ENCODE measurements at regions not wholly inside any gene's neighbourhood (a gene's known extent, or its start where the extent isn't known, plus 50 kb on each side); places are given as distances from the start of the nearest gene placed in this dataset.

GRCh38 chr10:3963191-3963673 is 178.2 kb upstream of the KLF6 start:
- no peak overlapping the region for H3K27ac Mint-ChIP-seq (ENCODE audit: unreplicated experiment)
- no peak for TF ChIP-seq CTCF (IDR thresholded peaks at IDR 0.05; ENCODE audit: insufficient read depth in 1 of 2, low read depth in 1 of 2, low read length in 1 of 2, severe bottlenecking in 1 of 2, unreplicated experiment in 1 of 2)
- no peaks in the 10 kb centered on the region for H3K27me3 Mint-ChIP-seq (ENCODE audit: insufficient read depth, unreplicated experiment)
- no peaks in the 10 kb centered on the region for H3K36me3 Mint-ChIP-seq (ENCODE audit: insufficient read depth, unreplicated experiment)
- no peaks in the 10 kb centered on the region for H3K4me1 ChIP-seq
- peaks cover 12% of the 10 kb centered on the region for H3K9me3 Mint-ChIP-seq (ENCODE audit: unreplicated experiment)
- intact Hi-C loops (cut with micrococcal nuclease; ENCODE audit: unreplicated experiment) = no loop called here
- DNase-seq = no peak
- H3K4me3 Mint-ChIP-seq (ENCODE audit: unreplicated experiment) = no peak overlapping the region
- peaks cover 8% of the 10 kb centered on the region for H3K4me1 Mint-ChIP-seq (ENCODE audit: low read depth, unreplicated experiment)
- H3K27me3 ChIP-seq (replicated peaks; ENCODE audit: control insufficient read depth, insufficient read depth, low read length) = no peaks in the 10 kb centered on the region
- no peaks in the 10 kb centered on the region for H3K9me3 ChIP-seq
- BruUV-seq (replicated peaks) = no TSS peak
- ChIA-PET CTCF (interaction anchor here (0.6 kb wide), 1 partner anchor 33 kb away, joined by 3 read pairs; no protein-coding TSS in a partner anchor), POLR2A (no interaction called here)
- H3K4me3 ChIP-seq (ENCODE audit: low read depth, low read length) = no peak overlapping the region
- H3K36me3 ChIP-seq (ENCODE audit: control insufficient read depth, insufficient read depth, low read length) = no peaks in the 10 kb centered on the region

- no peaks in the 10 kb centered on the region for H3K27me3 Mint-ChIP-seq (ENCODE audit: insufficient read depth, unreplicated experiment)
- Histone ChIP-seq H3K4me1 (no peaks in the 10 kb centered on the region), H3K27me3 (replicated peaks; ENCODE audit: control insufficient read depth, insufficient read depth, low read length) (no peaks in the 10 kb centered on the region), H3K9me3 (no peaks in the 10 kb centered on the region), H3K4me3 (ENCODE audit: low read depth, low read length) (no peak overlapping the region), H3K36me3 (ENCODE audit: control insufficient read depth, insufficient read depth, low read length) (no peaks in the 10 kb centered on the region)
- ChIA-PET POLR2A (no interaction called here), CTCF (no interaction called here)
- intact Hi-C loops (cut with micrococcal nuclease; ENCODE audit: unreplicated experiment) = no loop called here
- peaks cover 9% of the 10 kb centered on the region for H3K4me1 Mint-ChIP-seq (ENCODE audit: low read depth, unreplicated experiment)
- no peak overlapping the region for H3K27ac Mint-ChIP-seq (ENCODE audit: unreplicated experiment)
- H3K36me3 Mint-ChIP-seq (ENCODE audit: insufficient read depth, unreplicated experiment) = no peaks in the 10 kb centered on the region
- DNase-seq = no peak
- TF ChIP-seq CTCF (IDR thresholded peaks at IDR 0.05; ENCODE audit: insufficient read depth in 1 of 2, low read depth in 1 of 2, low read length in 1 of 2, severe bottlenecking in 1 of 2, unreplicated experiment in 1 of 2) = no peak
- no TSS peak for BruUV-seq (replicated peaks)
- no peak overlapping the region for H3K4me3 Mint-ChIP-seq (ENCODE audit: unreplicated experiment)
- no peaks in the 10 kb centered on the region for H3K9me3 Mint-ChIP-seq (ENCODE audit: unreplicated experiment)
Observed at GRCh38 chr10:3961082-3961481, 176.1 kb upstream of the KLF6 start.

GRCh38 chr10:3960496-3960895 is 175.5 kb upstream of the KLF6 start:
- H3K4me1 ChIP-seq = no peaks in the 10 kb centered on the region
- no peak for TF ChIP-seq CTCF (IDR thresholded peaks at IDR 0.05; ENCODE audit: insufficient read depth in 1 of 2, low read depth in 1 of 2, low read length in 1 of 2, severe bottlenecking in 1 of 2, unreplicated experiment in 1 of 2)
- no peaks in the 10 kb centered on the region for H3K27me3 ChIP-seq (replicated peaks; ENCODE audit: control insufficient read depth, insufficient read depth, low read length)
- Mint-ChIP-seq H3K4me1 (ENCODE audit: low read depth, unreplicated experiment) (peaks cover 15% of the 10 kb centered on the region), H3K36me3 (ENCODE audit: insufficient read depth, unreplicated experiment) (no peaks in the 10 kb centered on the region), H3K9me3 (ENCODE audit: unreplicated experiment) (no peaks in the 10 kb centered on the region), H3K27ac (ENCODE audit: unreplicated experiment) (no peak overlapping the region), H3K4me3 (ENCODE audit: unreplicated experiment) (no peak overlapping the region), H3K27me3 (ENCODE audit: insufficient read depth, unreplicated experiment) (no peaks in the 10 kb centered on the region)
- H3K36me3 ChIP-seq (ENCODE audit: control insufficient read depth, insufficient read depth, low read length) = no peaks in the 10 kb centered on the region
- CTCF ChIA-PET = no interaction called here
- no TSS peak for BruUV-seq (replicated peaks)
- POLR2A ChIA-PET = no interaction called here
- no peak for DNase-seq
- intact Hi-C loops (cut with micrococcal nuclease; ENCODE audit: unreplicated experiment) = no loop called here
- H3K9me3 ChIP-seq = no peaks in the 10 kb centered on the region
- no peak overlapping the region for H3K4me3 ChIP-seq (ENCODE audit: low read depth, low read length)
